Nephron (organoid): ENCODE measurements at regions not wholly inside any gene's neighbourhood (a gene's known extent, or its start where the extent isn't known, plus 50 kb on each side); places are given as distances from the start of the nearest gene placed in this dataset.

ENCODE experiments used
- H3K27ac Mint-ChIP-seq, 3 experiments: 2 replicates each; pipeline ENCODE4 v1.8.0; 2020; ENCODE audit warnings: mixed read lengths in 3 of 3, mild to moderate bottlenecking in 2 of 3, moderate library complexity in 1 of 3
- H3K27me3 Mint-ChIP-seq: 2 replicates; pipeline ENCODE4 v1.8.0; 2021; ENCODE audit warnings: low read depth, mild to moderate bottlenecking, moderate library complexity, mixed read lengths
- H3K36me3 Mint-ChIP-seq: 2 replicates; pipeline ENCODE4 v1.8.0; 2020; ENCODE audit warnings: low read depth, mixed read lengths
- H3K4me1 Mint-ChIP-seq: 2 replicates; pipeline ENCODE4 v1.8.0; 2020; ENCODE audit warnings: mixed read lengths
- H3K4me3 Mint-ChIP-seq, 3 experiments: 2 replicates each; pipeline ENCODE4 v1.8.0; 2020; ENCODE audit warnings: mild to moderate bottlenecking in 3 of 3, mixed read lengths in 3 of 3, moderate library complexity in 2 of 3
- H3K9me3 Mint-ChIP-seq: 2 replicates; pipeline ENCODE4 v1.8.0; 2020; ENCODE audit warnings: mixed read lengths
- TF ChIP-seq, protein P1 (sequence below), 3 experiments: fragments of 200-600 bp; sonication (generic); IDR thresholded peaks; one replicate each; pipeline ENCODE4 v1.5.0; 2021; ENCODE audit warnings: antibody characterized with exemption in 3 of 3; ENCODE audit not compliant: unreplicated experiment in 3 of 3

- no peak overlapping the region for H3K4me3 Mint-ChIP-seq
- peak overlapping the region; percentile 6 to 95 (median 24) for H3K27ac Mint-ChIP-seq
- no peaks in the 10 kb centered on the region for H3K36me3 Mint-ChIP-seq
- H3K9me3 Mint-ChIP-seq: no peaks in the 10 kb centered on the region
- TF ChIP-seq, protein P1, sequence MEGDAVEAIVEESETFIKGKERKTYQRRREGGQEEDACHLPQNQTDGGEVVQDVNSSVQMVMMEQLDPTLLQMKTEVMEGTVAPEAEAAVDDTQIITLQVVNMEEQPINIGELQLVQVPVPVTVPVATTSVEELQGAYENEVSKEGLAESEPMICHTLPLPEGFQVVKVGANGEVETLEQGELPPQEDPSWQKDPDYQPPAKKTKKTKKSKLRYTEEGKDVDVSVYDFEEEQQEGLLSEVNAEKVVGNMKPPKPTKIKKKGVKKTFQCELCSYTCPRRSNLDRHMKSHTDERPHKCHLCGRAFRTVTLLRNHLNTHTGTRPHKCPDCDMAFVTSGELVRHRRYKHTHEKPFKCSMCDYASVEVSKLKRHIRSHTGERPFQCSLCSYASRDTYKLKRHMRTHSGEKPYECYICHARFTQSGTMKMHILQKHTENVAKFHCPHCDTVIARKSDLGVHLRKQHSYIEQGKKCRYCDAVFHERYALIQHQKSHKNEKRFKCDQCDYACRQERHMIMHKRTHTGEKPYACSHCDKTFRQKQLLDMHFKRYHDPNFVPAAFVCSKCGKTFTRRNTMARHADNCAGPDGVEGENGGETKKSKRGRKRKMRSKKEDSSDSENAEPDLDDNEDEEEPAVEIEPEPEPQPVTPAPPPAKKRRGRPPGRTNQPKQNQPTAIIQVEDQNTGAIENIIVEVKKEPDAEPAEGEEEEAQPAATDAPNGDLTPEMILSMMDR (IDR thresholded peaks at IDR 0.05; ENCODE audit: unreplicated experiment in 3 of 3): no peak
- H3K4me1 Mint-ChIP-seq: peaks cover 69% of the 10 kb centered on the region
- H3K27me3 Mint-ChIP-seq: no peaks in the 10 kb centered on the region
Measured at GRCh38 chr1:183736343-183736742, 68.6 kb upstream of the RGL1 start.

GRCh38 chr1:183735069-183735860 lies 69.7 kb upstream of the RGL1 start:
- Mint-ChIP-seq H3K9me3 (no peaks in the 10 kb centered on the region), H3K4me3 (peak overlapping the region in 1 of 3 experiments; percentile 1), H3K27me3 (no peaks in the 10 kb centered on the region), H3K27ac (peak overlapping the region; percentile 77 to 95 (median 88)), H3K4me1 (peaks cover 78% of the 10 kb centered on the region), H3K36me3 (no peaks in the 10 kb centered on the region)
- TF ChIP-seq, protein P1 (IDR thresholded peaks at IDR 0.05; ENCODE audit: unreplicated experiment in 3 of 3): no peak

DNA sequence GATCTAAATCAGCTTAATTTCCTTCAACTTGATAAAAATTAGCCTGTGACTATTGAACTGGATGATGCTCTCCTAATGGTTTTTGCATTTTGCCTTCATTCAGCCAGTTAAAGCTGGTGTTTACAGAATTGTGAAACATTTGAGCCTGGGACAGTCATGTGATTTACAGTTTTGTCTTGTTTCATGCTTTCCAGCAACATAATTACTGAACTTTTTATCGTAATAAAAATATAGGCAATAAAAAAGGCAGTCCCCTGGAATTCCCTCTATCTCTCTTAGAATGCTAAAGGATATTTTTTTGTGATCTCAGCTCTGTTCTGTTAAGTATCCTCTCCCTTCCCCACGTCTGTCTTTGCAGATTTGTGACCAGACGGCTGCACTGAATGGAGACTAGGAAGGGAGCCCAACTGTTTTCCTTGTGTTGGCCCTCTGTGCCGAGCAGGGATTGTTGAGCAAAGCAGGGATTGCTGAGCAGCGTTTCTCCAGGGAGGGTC lies 70.3 kb upstream of the RGL1 start:
- peak overlapping the region; percentile 77 to 95 (median 88) for H3K27ac Mint-ChIP-seq
- no peaks in the 10 kb centered on the region for H3K36me3 Mint-ChIP-seq
- H3K27me3 Mint-ChIP-seq: no peaks in the 10 kb centered on the region
- peaks cover 78% of the 10 kb centered on the region for H3K4me1 Mint-ChIP-seq
- peak overlapping the region in 1 of 3 experiments; percentile 37 for H3K4me3 Mint-ChIP-seq
- TF ChIP-seq, protein P1 (IDR thresholded peaks at IDR 0.05; ENCODE audit: unreplicated experiment in 3 of 3): no peak
- no peaks in the 10 kb centered on the region for H3K9me3 Mint-ChIP-seq

DNA sequence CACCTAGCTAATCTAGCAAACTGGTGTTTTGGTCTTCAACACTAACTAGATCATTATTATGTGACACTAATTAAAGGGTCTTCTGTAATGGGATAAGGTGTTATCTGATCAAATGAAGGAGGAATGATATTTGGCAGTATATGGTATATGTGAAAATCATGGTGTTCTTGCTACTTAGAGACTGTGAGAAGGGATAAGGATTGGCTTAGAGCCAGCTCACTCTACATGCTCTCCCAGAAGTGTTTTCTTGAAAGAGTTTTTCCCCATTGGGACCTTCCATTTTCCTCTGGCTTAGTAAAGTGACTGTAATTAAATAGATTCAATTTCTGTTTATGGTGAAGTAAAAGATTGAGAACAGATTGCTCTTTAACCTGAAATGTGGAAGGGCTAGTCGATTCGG lies 71.2 kb upstream of the RGL1 start:
- peak overlapping the region; percentile 77 to 95 (median 88) for H3K27ac Mint-ChIP-seq

DNA sequence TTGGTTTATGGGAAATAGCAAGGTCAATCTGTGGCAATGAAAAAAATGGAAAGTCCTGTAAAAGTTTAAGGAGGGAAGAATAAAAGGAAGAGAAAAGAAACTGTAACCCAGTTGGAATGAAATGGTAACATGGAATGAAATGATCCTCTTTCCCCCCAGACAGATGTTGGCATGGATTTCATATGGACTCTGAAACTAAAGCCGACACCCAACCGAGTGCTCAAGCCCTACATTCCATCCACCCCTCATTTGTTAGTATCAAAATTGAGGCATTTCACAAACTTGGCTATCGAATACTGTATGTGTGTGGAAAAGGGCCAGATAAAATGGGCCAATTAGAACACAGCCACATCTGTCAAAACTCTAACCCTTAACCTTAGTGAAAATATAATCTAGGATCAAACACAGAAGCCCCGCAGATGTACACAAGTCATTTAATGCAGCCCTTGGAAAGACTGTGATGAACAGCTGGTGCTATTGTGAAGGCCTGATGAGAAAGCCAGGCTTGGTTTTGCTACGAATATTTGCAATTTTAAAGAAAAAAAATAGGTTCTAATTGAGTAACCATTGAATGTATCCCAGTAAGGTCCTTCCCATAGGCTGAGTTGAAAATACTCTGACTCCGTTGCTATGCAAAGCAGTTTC lies 72.6 kb upstream of the RGL1 start:
- no peaks in the 10 kb centered on the region for H3K27me3 Mint-ChIP-seq
- no peaks in the 10 kb centered on the region for H3K9me3 Mint-ChIP-seq
- TF ChIP-seq, protein P1 (IDR thresholded peaks at IDR 0.05; ENCODE audit: unreplicated experiment in 3 of 3): no peak
- H3K27ac Mint-ChIP-seq: peak overlapping the region; percentile 56 to 95 (median 77)
- peak overlapping the region in 1 of 3 experiments; percentile 5 for H3K4me3 Mint-ChIP-seq
- no peaks in the 10 kb centered on the region for H3K36me3 Mint-ChIP-seq
- H3K4me1 Mint-ChIP-seq: peaks cover 72% of the 10 kb centered on the region

More for the DNA sequence above, 71.2 kb upstream of the RGL1 start:
- H3K4me1 Mint-ChIP-seq: peaks cover 72% of the 10 kb centered on the region
- H3K4me3 Mint-ChIP-seq: no peak overlapping the region
- TF ChIP-seq, protein P1 (IDR thresholded peaks at IDR 0.05; ENCODE audit: unreplicated experiment in 3 of 3): no peak
- no peaks in the 10 kb centered on the region for H3K9me3 Mint-ChIP-seq
- H3K36me3 Mint-ChIP-seq: no peaks in the 10 kb centered on the region
- no peaks in the 10 kb centered on the region for H3K27me3 Mint-ChIP-seq
